NCI-H2107 treated with DMSO at 0.1 percent for 48 hours (cell line): ENCODE measurements at regions not wholly inside any gene's neighbourhood (a gene's known extent, or its start where the extent isn't known, plus 50 kb on each side); places are given as distances from the start of the nearest gene placed in this dataset.
"Not testable (repeated sequence)": the region's sequence is repeated elsewhere in the genome, so short reads cannot be mapped to it uniquely, and the experiment has no call there.

Experiments
- DNase-seq: peaks from one replicate; lab custom pipeline; 2025; ENCODE audit not compliant: unreplicated experiment; lab: John Stamatoyannopoulos, UW

DNA sequence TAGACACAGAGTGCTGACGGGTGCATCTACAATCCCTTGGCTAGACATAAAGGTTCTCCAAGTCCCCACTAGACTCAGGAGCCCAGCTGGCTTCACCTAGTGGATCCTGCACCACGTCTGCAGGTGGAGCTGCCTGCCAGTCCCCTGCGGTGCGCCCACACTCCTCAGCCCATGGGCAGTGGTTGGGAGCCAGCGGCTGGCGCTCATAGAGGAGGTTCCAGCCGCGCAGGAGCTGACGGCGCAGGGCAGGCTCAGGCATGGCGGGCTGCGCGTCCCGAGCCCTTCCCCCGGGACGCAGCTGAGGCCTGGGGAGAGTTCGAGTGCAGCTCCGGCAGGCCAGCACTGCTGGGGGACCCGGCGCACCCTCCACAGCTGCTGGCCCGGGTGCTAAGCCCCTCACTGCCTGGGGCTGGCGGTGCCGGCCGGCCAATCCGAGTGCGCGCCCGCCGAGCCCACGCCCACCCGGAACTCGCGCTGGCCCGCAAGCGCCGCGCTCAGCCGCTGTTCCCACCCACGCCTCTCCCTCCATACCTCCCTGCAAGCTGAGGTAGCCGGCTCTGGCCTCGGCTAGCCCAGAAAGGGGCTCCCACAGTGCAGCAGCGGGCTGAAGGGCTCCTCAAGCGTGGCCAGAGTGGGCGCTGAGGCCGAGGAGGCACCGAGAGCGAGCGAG lies 1364.5 kb upstream of the WWC1 start:
- not testable (repeated sequence) for DNase-seq

DNA sequence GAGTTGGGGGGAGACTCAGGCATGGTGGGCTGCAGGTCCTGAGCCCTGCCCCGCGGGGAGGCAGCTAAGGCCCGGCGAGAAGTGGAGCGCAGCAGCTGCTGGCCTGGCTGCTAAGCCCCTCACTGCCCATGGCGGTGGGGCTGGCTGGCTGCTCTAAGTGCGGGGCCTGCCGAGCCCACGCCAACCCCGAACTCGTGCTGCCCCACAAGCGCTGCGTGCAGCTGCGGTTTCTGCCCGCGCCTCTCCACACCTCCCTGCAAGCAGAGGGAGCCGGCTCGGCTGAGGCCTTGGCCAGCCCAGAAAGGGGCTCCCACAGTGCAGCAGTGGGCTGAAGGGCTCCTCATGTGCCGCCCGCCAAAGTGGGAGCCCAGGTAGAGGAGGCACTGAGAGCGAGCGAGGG lies 1355.1 kb upstream of the WWC1 start:
- no peak for DNase-seq

DNA sequence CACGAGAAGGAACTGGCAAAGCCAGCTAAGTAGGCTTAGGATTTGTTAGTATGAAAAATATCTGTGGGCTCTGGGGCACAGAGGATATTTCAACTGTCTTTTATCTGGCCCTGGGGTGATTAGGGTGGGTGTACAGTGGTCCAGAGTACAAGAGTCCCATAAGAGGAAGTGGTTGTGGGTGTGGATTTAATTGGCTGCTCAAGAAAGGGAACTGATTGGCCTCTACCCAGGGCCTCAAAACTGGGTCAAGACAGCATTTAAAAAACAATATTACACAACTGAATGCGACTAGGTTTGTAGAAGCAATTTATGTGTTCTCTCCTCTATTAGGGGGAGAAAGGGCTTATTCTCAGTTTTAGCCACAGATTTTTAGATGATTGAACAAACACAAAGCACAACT lies 1353.4 kb upstream of the WWC1 start:
- DNase-seq = no peak

DNA sequence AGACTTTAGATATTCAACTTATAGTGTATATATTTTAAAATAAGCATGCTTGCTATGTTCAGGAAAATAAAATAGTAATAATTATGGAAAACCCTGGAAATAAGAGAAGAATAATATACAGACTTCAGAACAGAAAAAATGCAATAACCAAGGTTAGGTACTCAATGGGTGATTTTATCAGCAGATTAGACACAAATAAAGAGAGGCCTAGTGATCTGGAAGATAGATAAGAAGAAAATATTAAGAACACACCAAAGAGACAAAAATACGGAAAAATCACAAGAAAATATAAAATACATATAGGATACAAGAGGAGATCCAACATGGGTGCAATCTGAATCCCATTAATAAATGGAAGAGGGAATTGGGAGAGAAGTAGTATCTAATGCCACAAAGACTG lies 1348.5 kb upstream of the WWC1 start:
- no peak for DNase-seq

DNA sequence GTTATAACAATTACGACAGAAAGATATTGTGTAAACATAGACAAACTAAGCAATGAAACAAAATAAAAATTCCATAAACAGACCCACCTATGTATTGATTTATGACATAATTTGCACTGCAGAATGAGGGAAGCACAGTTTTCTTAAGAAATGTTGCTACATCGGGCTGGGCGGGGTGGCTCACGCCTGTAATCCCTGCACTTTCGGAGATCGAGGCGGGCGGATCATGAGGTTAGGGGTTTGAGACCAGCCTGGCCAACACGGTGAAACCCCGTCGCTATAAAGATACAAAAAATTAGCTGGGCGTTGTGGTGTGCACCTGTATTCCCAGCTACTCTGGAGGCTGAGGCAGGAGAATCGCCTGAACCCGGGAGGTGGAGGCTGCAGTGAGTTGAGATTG lies 1344.4 kb upstream of the WWC1 start:
- no peak for DNase-seq

DNA sequence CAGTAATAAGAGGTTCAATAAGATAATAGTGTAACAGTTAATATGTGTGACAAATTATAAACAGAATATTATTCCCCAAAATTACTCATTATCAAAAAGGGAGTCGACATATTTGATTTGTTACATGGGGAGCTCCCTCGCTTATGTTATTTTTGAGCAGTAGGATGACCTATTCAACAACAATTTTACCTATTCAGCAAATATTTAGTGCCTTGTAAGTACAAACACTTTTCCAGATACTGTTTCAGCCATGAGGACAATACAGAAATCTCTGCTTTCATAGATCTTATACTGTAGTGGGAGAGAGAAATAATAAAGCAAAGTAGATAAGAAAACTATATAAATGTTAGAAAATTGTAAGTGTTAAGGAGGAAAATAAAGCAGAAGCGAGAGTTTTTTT lies 1342.8 kb upstream of the WWC1 start:
- no peak for DNase-seq

DNA sequence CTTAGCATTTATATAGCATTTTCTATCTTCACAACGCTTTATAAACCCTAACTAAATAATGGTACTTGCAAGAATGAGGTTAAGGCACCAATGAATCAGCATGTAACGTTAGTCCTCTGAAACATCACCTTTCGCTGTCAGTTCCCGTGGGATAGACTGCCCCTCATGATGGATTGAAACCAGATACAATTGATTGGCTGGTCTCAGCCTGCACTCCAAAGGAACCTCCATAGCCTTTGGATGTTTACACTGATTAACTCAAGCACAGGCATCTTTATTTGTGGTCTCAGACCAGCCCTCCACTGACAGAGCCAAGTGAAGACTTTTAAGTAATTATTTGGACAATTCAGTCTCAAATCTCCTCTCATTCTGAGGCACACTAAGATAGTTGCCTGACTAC lies 1339.4 kb upstream of the WWC1 start:
- no peak for DNase-seq

DNA sequence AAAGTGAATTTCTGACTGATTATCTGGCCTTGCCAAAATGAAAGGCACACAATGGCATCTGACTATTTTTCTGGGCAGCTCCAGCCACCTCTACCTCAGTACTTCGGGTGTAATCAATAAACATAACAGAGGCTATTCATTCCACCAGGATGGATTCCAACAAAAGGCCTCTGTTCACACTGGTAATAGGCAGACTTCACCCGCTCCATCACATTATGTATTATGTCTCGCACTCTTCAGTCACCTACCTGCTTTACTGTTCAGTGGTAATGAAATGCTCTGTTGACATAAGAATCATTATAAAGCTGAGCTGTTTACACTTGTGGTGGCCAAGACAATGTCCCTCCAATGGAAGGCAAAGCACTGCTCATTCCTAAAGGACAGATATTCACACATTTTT lies 1333.7 kb upstream of the WWC1 start:
- DNase-seq = no peak

DNA sequence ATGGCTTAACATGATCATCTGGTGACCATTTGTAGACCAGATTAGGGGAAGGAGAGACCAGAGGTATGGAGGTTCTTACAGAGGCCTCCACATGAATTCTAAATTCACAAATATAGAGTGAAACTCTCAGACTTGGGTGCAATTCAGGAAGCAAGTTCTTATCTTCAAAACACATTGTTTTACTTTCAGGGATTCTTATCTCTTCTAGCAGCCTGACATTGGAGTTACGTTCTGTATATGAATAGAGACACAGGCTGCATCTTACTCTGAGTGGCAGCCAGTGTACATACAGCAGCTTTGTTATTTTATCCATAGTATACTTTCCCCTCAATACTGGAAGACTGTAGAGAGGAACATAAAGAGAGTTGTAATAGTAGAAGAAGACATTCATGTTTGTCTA lies 1331.7 kb upstream of the WWC1 start:
- no peak for DNase-seq

DNA sequence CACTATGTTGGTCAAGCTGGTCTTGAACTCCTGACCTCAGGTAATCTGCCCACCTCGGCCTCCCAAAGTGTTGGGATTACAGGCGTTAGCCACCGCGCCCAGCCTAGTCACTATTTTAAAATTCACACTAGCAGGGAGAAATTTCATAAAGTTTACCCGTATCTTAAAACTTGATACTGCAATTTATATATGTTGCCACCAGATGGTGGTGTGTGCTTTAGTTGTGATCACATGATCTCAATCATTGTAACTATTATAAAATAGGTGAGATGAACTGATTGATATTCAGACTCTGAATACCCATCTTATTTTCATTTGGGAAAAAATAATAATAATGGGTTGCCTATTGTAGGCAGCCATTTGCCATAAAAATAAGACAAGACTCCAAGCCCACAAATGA lies 1330.4 kb upstream of the WWC1 start:
- DNase-seq = no peak

DNA sequence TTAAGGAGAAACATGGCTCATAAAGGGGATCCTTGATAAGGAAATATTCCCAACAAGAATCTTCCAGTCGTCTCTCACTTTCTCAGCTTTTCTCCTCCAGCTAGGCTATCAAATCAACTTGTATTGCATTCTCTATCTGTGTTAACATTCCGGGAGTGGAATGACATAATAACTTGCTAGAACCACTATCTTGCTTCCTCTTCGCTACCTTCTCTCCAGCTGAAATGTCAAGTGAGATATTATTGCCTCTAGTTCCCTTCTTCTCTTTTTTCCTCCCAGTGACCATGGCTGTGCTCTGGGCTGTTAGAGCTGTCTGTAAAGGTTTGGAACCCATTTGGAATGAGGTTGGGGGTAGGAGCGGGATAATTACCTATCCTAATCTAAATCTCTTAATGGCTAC lies 1329.5 kb upstream of the WWC1 start:
- no peak for DNase-seq

DNA sequence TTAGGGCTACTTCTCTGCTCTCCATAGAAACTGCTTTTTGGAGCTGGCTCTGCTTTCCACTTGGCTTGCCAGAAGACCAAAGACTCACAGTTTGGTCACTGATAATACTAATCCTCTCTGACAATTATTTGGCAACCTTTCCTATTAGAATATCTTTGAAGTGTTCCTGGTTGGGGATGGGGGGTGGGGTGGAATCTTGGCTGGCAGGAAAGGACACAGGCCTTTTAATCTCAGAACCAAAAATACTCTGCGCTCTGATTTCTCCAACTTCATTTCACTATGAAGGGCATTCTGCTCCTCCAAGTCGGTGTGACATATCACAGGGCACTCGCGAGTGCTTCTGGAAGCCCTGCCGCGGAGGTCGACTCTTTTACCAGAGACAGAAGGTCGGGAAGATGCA lies 1329.0 kb upstream of the WWC1 start:
- no peak for DNase-seq

DNA sequence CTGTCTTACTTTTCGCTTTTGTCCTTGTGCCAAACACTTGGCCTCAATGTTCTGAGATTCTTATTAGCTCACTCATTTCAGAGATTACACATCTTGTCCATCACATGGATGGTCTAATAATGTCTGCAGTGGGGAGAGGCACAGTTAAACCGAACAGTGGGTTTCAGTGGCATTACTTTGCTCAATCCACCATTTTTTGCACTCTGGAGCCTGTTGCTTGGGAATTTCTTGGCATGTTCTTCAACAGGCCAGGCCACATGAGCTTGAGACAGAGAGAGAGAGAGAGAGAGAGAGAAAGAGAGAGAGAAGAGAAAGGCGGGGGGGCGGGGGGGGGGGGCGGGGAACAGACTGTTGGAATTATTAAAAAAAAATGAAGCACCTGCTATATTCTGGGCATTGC lies 1327.8 kb upstream of the WWC1 start:
- no peak for DNase-seq

DNA sequence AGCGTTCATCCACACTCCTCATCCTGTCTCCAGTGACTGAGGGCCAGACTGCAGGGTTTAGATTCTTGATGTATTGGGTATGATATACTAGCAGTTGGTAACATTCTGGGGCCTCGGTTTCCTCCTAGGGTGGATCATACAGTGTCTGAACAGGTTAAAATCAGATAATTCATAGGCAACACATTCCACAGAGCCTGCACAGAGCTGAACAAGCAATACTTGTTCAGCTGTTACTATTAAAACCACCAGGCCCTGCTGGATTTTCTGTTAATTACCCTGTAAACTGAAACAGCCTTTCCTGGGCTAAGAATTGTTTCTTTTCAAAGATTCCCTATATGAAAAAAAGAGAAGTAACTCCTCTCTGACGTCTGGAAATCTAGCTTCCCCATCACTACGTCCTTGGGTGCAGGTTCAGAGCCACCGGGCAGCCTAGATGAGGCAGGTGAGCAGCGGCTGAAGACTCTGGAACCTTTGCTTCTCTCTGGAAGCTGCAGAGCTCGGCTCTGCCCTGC lies 1313.5 kb upstream of the WWC1 start:
- no peak for DNase-seq

DNA sequence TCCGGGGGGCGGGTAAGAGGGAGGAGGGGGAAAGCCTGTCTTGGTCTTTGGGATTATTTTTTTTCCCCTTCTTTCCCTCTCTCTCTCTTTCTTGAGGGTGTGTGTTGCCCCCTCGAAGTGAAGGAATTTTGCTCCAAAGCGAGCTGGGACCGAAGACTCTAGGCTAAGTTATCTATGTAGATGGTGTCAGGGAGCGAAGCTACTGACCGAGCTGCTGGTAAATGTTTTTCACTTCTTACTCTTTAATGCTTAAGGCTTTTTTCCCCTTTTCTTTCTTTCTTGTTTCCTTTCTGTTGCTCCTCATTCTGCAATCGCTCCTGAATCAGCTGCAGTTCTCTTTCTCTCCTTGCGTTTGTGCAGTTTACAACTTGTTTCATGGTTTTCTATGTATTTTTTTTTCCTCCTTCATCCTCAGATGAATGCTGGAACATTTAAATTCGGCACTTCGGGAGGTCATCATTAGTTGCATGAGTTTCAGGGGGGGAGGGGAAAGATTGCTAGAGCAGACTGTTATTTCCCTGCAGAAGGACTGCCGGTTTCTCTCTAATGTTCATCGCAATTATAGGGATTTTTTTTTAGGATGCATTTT lies 1312.0 kb upstream of the WWC1 start:
- no peak for DNase-seq

DNA sequence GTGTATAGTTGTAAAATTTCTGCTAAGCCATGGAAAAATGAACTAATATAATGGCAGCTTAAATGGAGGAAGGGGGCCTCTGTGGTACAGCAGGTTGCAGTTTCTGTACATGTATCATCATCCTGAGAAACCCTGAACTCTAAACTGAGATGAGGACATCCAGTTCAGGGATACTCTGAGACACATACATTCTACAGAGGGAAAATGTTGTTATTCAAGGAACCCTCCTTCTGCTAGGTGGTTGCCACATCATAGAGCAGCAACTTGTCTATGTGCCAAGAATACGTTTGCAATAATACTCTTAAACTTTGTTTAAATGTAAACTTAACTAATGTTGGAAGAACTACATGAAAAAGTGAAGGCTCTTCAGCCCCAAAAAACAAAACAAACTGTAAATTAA lies 1310.8 kb upstream of the WWC1 start:
- DNase-seq = no peak

DNA sequence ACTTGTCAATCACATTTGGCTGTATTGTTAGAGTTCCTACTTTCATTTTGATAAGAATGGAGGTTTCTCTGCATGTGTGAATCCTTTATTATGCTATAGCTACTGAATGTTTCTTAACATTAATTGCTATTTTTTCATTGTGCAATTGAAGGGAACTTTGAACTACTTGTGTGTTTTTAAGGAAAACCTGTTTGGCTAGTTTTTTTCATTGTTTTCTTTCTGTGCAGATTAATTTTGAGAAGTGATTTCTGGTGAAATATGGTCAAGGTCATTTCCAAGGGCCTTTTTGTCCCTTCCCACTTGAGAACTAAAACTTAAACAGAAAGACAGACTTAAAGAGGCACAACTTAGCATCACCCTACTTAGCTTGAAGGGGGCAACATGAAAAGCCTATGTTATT lies 1309.2 kb upstream of the WWC1 start:
- no peak for DNase-seq

DNA sequence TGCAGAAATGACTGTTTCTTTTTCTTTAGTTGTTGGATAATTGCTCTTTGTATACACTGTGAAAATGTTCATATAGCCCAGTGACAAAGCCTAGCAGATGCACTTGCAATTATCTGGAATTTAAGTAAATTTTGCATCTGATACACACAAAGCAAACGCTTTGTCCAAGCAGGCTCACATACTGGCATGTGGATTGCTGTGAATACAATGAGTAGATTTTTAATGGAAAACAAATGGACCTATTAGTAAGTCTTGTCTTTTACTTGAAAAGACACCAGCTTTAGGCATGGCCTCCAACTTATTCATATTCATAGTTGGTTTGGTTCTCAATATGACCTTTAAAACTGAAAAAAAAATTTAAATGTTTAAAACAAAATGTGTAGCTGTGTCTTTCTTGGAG lies 1299.8 kb upstream of the WWC1 start:
- DNase-seq = no peak

DNA sequence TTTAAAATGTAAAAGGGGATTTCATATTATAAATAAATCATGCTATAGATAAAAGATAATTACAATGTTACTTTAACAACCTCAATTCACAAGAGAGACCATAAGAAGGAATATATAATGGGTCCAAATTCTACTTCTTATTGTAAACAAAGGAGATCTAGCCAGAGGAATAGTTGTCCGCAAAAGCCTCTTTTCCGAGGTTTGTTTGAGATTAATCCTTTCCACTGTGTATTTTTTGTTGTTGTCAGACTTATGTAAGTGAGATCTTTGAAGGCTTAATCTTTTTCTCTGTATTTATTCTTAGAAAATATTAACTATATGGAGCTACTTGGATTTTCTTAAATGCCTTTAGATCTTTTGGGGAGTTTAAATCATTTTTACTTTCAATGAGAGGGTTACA lies 1299.3 kb upstream of the WWC1 start:
- no peak for DNase-seq

DNA sequence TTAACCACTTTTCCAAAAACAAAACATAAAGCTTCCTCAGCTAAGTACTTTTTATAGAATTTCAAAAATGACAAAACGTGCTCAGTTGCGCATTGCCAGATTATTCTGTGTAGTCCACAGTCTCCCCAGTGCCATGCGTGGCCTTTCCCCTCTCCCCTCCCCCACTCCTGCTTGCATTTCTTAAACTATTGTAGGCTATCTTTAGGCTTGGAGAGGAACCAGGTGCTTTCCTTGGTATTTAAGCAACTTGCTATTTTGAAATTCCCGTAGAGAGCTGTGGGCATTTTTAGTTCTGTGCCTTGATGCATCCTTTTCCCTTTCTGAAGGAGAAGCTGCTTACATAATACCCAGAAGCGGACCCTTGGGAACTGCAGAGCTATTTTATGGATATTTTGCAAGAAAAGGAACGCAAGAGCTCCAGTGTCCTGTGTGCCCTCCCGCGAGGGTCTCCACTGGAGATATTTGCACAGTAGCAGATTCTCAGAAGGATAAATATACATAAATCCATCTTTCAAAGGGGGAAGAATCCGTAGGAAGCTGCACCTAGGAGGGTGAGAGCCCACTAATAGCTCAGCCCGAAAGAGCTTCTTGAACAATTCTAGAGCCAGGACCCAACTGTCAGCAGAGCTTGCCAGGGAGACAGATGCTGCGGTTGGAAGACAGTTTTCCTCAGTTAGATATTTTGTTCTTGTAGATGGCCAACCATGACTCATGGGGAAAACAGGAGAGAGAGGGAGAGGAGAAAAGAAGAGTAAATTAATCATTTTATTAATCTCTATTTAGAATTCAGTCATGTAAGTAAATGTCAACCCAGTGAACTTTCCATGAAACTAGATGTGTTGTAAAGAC lies 1298.3 kb upstream of the WWC1 start:
- no peak for DNase-seq

DNA sequence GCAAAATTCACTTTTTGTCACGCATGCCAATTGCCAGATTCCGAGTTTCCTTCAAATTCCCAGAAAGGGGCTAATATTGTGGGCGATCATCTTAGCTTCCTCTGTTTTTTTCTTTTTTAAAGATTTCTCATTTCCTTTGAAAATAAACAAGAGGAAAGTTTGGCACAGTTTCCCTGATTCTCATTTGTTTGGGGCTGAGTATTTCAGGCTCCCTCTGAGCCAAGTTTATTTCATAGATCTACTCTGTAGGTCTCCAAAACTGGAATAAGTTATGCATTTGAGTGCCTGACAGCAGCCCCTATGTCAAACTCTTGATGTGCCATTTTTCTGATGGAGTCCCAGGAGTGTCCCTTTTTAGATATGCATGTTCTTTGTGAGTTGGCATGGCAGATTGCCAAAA lies 1297.2 kb upstream of the WWC1 start:
- DNase-seq = no peak

DNA sequence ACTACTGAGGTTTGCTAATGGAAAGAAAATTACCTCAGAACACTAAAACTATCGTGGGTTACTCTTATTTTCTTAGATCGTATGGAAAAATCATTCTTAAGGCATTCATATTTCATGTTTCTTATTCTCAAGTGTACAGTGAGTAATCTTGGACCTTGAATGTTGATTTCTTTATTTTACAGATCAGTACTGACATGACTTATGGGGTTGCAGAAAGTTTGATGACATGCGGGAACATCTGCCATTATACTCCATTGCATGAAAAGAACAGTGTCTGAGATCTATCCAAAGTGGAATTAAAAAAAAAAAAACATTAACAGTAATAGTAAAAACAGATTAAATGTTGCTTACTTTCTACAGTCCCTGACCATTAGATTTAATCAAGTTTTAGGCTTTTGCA lies 1290.2 kb upstream of the WWC1 start:
- no peak for DNase-seq
